GM21515 (cell line): ENCODE measurements at regions not wholly inside any gene's neighbourhood (a gene's known extent, or its start where the extent isn't known, plus 50 kb on each side); places are given as distances from the start of the nearest gene placed in this dataset.
"Not testable (repeated sequence)": the region's sequence is repeated elsewhere in the genome, so short reads cannot be mapped to it uniquely, and the experiment has no call there.

Source experiments
- ATAC-seq: cut with Tn5 transposase; IDR thresholded peaks from one replicate; pipeline ENCODE4 v1.9.1; 2021; ENCODE audit not compliant: unreplicated experiment

- ATAC-seq = no peak
Measured at GRCh38 chr11:130979386-130979972, 63.2 kb upstream of the SNX19 start.

- ATAC-seq = no peak
Measured at GRCh38 chr11:130980071-130980862, 64.0 kb upstream of the SNX19 start.

- not testable (repeated sequence) for ATAC-seq
Measured at GRCh38 chr11:130984241-130984640, 68.0 kb upstream of the SNX19 start.

- no peak for ATAC-seq
Measured at GRCh38 chr11:130992788-130993187, 76.5 kb upstream of the SNX19 start.

GRCh38 chr11:130994043-130994442 lies 77.8 kb upstream of the SNX19 start:
- ATAC-seq = no peak

DNA sequence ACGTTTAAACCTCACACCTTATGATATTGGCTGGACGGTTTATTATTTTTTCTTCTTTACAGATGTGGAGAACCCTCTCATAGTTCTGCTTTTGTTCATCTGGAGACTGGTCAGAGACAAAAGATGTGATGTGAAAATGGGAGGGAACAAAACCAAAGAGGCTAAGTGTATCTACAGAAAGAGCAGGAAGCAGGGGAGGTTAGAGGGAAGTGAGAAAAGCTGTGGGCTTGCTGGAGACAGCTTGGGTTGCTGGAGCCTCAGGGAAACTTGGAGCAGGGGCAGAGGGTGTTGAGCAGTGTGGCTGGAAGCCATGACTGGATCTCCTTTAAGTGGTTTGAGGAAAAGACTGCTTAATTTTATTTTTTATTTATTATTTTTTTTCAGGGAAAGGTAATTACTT lies 79.0 kb upstream of the SNX19 start:
- ATAC-seq = no peak

- ATAC-seq = no peak
Measured at GRCh38 chr11:130997278-130997677, 81.0 kb upstream of the SNX19 start.

DNA sequence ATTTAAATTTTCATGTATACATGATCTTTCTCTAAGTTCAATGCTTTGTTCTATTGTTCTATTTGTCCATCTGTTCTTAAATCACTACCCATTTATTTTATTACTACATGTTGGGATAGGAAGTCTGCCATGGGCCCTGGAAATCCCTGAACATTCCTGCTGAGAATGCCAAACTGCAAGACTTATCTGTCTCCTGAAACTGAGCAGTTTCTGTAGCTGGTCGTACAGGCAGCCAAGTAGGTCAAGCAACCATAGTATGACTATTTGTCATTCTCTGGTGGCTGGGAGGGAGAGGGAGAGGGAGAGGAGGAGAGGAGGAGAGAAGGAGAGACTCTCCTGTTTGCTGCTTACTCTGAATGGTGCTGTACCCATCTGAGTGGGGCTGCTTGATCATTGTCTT lies 82.8 kb upstream of the SNX19 start:
- no peak for ATAC-seq

DNA sequence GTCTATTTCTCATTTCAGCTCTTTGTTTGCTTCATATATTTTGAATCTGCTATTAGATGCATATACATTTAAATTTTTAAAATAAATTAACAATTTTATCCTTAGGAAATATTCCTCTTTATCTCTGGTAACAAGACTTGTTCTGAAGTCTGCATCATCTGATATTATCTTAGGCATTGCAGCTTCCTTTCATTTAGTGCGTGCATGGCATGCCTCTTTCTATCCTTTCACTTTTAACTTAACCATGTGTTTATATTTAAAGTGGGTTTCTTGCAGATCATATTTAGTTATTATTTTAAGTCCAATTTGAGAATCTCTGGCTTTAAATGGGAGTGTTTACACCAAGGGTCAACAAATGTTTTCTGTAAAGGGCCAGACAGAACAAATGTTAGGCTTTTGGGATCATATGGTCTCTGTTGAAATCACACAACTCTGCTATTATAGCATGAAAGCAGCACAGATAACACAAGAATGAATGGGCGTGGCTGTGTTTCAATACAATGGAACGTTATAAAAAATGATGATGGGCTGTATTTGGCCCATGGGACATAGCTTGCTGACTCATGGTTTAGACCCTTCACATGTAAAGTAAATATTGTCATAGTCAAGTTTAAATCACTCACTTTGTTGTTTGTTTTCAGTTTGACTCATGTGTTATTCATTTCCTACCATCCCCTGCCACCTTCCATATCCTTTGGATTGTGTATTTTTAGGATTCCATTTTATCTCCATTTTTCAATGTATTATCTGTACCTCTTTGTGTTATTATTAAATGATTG lies 83.9 kb upstream of the SNX19 start:
- ATAC-seq = no peak

DNA sequence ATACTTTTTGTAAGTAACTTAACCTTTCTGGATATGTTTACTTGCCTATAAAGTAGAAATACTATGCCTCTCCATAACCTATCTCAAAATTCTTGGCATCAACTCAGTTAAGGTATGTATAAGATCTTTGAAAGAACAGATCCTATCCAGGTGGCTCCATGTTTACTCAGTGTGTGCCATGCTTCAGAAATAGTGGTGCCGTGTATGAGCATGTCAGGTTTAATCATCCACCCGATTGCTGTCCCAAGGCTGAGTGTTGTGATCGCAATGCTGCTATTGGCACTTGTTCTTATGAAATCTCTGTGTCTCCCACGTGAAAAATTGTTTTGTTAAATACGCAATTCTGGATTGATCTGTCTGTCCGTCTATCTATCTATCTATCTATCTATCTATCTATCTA lies 85.9 kb upstream of the SNX19 start:
- no peak for ATAC-seq

GRCh38 chr11:131005829-131006228 lies 89.5 kb upstream of the SNX19 start:
- ATAC-seq = no peak

DNA sequence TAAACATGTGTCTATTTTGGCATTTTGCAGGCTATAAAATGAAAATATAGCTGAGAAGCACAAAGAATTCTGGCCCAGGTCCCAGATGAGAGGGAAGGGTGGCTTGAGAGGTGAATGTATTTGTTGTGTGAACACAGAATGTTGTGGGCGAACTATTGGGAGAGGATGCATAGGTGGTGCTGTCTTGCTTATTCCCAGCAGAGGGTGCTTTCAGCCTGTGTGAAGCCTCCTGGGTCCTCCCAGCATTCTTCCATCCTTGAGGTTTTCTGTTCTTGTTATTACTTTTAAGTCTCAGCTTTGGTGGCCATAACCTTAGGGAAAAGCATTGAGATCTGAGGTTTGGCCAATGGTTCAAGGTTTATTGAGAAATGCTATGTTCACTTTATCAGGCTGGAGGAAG lies 108.7 kb upstream of the SNX19 start:
- ATAC-seq = no peak

- peak; percentile 74 for ATAC-seq
Measured at GRCh38 chr11:131025421-131026125, 109.3 kb upstream of the SNX19 start.

- no peak for ATAC-seq
Measured at GRCh38 chr11:131027491-131027890, 111.2 kb upstream of the SNX19 start.

- no peak for ATAC-seq
Measured at GRCh38 chr11:131033151-131033651, 116.9 kb upstream of the SNX19 start.

- no peak for ATAC-seq
Measured at GRCh38 chr11:131036514-131036913, 120.2 kb upstream of the SNX19 start.

GRCh38 chr11:131037873-131038272 lies 121.6 kb upstream of the SNX19 start:
- no peak for ATAC-seq

GRCh38 chr11:131038597-131038996 lies 122.3 kb upstream of the SNX19 start:
- ATAC-seq = no peak

DNA sequence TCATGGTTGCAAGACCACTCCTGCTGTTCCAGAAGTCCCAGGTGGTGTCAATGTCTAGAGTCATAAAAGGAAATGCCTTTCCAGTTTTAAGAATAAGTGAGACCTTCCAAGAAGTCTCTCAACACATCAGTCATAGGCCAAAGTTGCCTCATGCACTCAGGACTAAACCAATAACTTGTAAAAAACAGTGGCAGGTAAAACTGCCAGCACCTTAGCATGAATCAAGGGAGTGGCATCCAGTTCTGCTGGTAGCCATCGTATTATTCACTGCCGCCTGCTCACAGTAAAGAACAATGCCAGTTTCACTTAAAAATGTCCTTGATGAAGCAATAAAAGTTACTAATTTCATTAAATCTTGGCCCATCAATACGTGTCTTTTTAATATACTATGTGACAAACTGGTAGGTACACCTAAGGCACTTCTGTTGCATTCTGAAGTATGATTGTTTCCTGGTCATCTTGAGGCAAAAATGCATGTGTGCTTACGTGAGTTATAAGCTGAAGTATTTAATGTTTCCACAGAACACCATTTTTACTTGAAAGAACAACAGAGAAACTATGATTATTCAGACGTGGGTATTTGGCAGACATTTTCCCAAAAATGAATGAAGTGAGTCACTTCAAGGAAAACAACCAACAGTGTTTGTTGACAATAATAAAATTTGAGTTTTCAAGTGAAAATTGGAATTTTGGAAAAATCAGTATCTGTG lies 125.2 kb upstream of the SNX19 start:
- ATAC-seq = no peak

- ATAC-seq = no peak
Measured at GRCh38 chr11:131042041-131042390, 125.7 kb upstream of the SNX19 start.

GRCh38 chr11:131043251-131043650 lies 127.0 kb upstream of the SNX19 start:
- no peak for ATAC-seq
